GM21423 (cell line): ENCODE measurements at regions not wholly inside any gene's neighbourhood (a gene's known extent, or its start where the extent isn't known, plus 50 kb on each side); places are given as distances from the start of the nearest gene placed in this dataset.
"Not testable (repeated sequence)": the region's sequence is repeated elsewhere in the genome, so short reads cannot be mapped to it uniquely, and the experiment has no call there.

ENCODE experiments used
- ATAC-seq: cut with Tn5 transposase; IDR thresholded peaks from one replicate; pipeline ENCODE4 v1.9.1; 2021; ENCODE audit warnings: mild to moderate bottlenecking, moderate library complexity; ENCODE audit not compliant: unreplicated experiment

DNA sequence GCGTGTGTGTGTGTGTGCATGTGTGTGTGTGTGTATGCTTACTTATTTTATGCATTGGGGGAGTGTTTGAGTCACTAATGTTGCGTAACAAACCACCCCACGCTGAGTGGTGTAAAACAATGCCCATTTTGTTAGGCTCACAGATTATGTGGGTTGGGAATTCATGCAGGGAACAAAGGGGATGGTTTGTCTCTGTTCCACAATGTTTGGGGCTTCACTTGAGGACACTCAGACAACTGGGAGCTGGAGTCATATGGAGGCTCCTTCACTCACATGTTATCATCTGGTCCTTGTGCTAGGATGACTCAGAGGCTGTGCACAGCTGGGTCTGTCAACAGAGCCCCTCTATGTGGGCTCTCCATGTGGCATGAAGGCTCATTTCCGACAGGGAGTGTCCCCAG, 51.3 kb upstream of the LARGE1 start:
- ATAC-seq, result no peak

- ATAC-seq, result no peak
Observed at GRCh38 chr22:33975841-33976240, 55.6 kb upstream of the LARGE1 start.

DNA sequence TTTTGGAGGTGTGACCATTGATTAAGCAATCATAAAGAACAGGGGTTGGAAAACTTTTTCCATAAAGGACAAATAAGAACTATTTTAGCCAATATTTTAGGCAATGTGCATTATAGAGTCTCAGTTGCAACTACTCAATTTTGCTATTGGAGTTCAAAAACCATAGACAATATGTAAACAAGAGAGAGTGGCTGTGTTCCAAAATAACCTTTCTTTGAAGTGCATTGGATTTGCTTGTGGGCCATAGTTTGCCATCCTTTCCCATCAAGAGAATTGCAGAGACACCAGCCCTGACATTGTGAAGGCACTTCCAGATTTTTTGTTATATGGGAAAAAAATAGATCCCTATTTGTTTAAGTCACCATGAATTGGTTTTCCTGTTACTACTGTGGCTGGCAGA, 63.3 kb upstream of the LARGE1 start:
- ATAC-seq, result no peak

DNA sequence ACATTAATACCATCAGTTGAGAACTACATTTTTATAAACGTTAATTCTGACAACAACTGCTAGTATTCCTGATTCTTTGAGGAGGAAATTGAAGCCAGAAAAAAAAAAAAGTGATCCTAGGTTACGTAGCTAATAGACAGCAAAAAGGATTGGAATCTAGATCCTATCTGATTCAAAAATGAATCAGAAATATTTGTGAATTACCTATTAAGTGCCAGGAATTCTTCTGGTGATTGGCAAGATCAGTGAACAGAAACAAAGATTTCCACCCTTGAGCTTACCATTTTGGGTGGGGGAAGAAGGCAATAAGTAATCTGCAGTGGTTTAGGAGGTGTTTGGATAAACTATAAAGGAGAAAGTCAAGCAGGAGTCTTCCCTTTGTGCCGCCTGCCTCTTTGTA, 63.9 kb upstream of the LARGE1 start:
- ATAC-seq, result no peak

DNA sequence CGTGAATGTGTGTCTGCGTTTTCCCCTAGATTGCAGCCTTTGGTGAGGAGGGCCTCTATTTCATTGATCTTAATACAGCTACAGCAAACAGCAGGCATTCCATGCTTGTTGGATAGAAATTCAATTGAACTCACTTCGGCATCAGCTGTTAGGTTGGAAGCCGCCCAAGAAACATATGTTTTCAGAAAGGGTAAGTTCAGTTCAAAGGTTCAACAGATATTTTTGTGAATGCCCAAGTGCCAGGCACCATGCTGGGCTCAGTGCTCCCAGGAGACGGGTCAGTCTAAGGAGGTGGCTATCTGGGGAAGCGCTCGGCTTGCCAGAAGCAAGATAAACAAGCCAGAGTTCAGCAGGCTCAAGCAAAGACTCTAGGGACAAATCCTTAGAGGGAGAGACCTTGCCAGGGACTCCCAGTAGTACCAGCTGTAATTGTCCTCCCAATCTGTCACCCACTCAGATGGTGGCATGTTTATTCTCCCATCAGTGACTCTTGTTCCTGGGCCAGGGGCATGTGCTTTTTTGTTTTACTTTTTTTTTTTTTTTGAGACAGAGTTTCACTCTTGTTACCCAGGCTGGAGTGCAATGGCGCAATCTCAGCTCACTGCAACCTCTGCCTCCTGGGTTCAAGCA, 64.5 kb upstream of the LARGE1 start:
- ATAC-seq, result no peak

GRCh38 chr22:33985506-33985905, 65.2 kb upstream of the LARGE1 start:
- no peak for ATAC-seq

DNA sequence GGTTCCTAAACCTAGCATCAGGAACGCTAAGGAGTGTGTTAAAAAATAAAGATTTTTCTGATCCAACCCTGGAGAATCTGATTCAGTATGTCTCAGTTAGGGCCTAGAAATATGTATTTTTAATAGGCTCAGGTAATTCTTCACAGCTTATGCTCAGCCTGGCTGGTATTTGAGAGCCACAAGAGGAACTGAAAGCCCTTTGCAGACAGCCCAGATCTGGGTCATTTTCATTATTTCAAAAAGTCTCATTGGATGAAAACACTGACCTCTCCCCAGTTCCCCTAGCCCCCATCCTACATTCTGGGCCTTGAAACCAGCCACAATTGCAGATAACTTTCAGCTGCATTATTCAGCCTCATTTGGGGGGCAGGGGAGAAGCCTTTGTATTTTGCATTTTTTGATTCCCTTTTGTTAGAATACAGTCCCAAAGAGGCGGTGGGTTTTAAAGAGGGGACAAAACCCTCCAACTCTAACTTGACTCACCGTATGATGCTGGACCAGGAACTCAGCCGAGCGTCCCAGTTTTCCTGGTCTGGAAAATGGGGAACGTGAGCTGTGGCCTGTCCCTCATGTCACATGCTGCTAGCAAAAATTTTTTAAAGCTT, 66.0 kb upstream of the LARGE1 start:
- no peak for ATAC-seq

DNA sequence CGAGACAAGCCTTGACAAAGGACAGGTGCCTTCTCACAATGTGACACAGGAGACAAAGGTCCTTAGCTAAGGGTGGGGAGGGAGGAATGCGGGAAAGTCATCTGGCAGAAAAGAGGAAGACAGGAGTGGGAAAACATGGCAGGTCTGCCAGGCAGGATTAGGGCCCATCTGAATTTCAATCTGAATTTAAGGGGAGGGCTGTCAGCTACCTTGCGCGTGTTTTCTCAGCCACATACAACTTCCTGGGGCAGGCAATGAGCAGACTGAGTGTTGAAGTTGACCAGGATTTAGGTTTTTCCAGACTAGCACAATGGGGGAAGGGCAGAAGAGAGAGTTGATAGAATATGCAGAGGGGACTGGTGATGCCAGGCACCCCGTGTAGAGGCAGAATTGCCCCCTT, 66.7 kb upstream of the LARGE1 start:
- ATAC-seq, result no peak

GRCh38 chr22:33989263-33989662, 69.0 kb upstream of the LARGE1 start:
- not testable (repeated sequence) for ATAC-seq

GRCh38 chr22:33991620-33992019, 71.3 kb upstream of the LARGE1 start:
- ATAC-seq, result no peak

DNA sequence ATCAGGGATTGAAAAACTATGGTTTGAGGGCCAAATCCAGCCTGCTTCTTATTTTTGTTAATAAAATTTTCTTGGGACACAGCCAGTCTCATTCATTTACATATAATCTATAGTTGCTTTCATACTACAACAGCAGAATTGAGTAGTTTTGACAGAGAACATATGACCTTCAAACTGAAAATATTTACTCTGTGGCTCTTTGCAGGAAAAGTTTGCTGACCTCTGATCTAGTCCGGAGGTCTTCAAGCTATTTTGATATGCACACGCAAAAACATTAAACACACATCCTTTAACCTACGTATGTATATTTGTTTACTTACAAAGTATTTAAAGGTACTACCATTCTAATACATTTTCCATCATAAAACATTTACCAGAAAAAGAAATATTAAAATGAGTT, 76.5 kb upstream of the LARGE1 start:
- ATAC-seq, result no peak

- no peak for ATAC-seq
Observed at GRCh38 chr22:34000879-34001526, 80.7 kb upstream of the LARGE1 start.

- ATAC-seq, result no peak
Observed at GRCh38 chr22:34001701-34002466, 81.6 kb upstream of the LARGE1 start.

- no peak for ATAC-seq
Observed at GRCh38 chr22:34004058-34004457, 83.8 kb upstream of the LARGE1 start.

- no peak for ATAC-seq
Observed at GRCh38 chr22:34010259-34010658, 90.0 kb upstream of the LARGE1 start.

GRCh38 chr22:34015642-34016041, 95.4 kb upstream of the LARGE1 start:
- ATAC-seq, result no peak

GRCh38 chr22:34017205-34017604, 96.9 kb upstream of the LARGE1 start:
- no peak for ATAC-seq

GRCh38 chr22:34019190-34019845, 99.0 kb upstream of the LARGE1 start:
- ATAC-seq, result no peak

DNA sequence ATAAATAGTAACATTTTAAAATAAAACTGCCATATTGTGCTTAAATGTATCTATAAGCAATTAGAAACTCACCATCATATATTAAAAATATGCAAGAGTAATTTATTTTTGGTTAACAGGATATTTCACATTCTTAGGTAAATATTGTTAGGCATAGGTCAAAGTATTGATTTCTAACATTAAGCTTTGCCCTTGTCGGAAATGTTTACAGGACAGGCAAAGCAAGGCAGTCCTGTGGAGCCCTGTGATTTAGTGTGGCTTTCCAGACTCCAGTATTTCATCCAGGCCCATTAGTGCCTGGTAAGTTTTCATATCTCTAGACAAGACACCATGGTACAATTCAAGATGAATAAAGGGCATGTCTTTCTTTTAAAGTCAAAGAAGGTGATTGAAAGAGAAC, 114.9 kb upstream of the LARGE1 start:
- ATAC-seq, result no peak

GRCh38 chr22:34036931-34037330, 116.7 kb upstream of the LARGE1 start:
- ATAC-seq, result no peak

- ATAC-seq, result no peak
Observed at GRCh38 chr22:34038801-34039555, 118.7 kb upstream of the LARGE1 start.
